ENCODE measurements at regions not wholly inside any gene's neighbourhood (a gene's known extent, or its start where the extent isn't known, plus 50 kb on each side); places are given as distances from the start of the nearest gene placed in this dataset.

GRCh38 chr9:107110153-107110552 lies 172.9 kb upstream of the RAD23B start:
- no TSS peak for BruUV-seq (replicated peaks)
- Histone ChIP-seq H3K4me1 (ENCODE audit: insufficient read depth, low read length, poor library complexity, severe bottlenecking) (no peaks in the 10 kb centered on the region), H3K27ac (ENCODE audit: low read depth, low read length, poor library complexity, severe bottlenecking) (no peak overlapping the region), H3K36me3 (ENCODE audit: insufficient read depth, low read length, poor library complexity, severe bottlenecking) (no peaks in the 10 kb centered on the region), H3K27me3 (replicated peaks; ENCODE audit: insufficient read depth, low read depth, low read length, poor library complexity) (peaks cover 9% of the 10 kb centered on the region), H3K4me3 (ENCODE audit: low read depth, low read length, poor library complexity, severe bottlenecking) (no peak overlapping the region), H3K9me3 (ENCODE audit: low read depth, low read length, poor library complexity, severe bottlenecking) (no peaks in the 10 kb centered on the region)
- DNase-seq (ENCODE audit: low spot score) = no peak
- ChIA-PET CTCF (no interaction called here), POLR2A (ENCODE audit: low non-redundant PET) (no interaction called here)
- intact Hi-C loops (cut with micrococcal nuclease; ENCODE audit: unreplicated experiment) = no loop called here
- TF ChIP-seq CTCF (conservative IDR thresholded peaks at IDR 0.05; ENCODE audit: low read depth, low read length) (no peak), EZH2 (IDR thresholded peaks at IDR 0.05; ENCODE audit: borderline replicate concordance, low read depth, low read length, poor library complexity, severe bottlenecking) (no peak)

GRCh38 chr9:107112707-107113243 lies 170.3 kb upstream of the RAD23B start:
- POLR2A ChIA-PET (ENCODE audit: low non-redundant PET) = no interaction called here
- H3K4me3 ChIP-seq (ENCODE audit: low read depth, low read length, poor library complexity, severe bottlenecking) = no peak overlapping the region
- H3K9me3 ChIP-seq (ENCODE audit: low read depth, low read length, poor library complexity, severe bottlenecking) = no peaks in the 10 kb centered on the region
- no peaks in the 10 kb centered on the region for H3K36me3 ChIP-seq (ENCODE audit: insufficient read depth, low read length, poor library complexity, severe bottlenecking)
- TF ChIP-seq CTCF (conservative IDR thresholded peaks at IDR 0.05; ENCODE audit: low read depth, low read length) (no peak), EZH2 (IDR thresholded peaks at IDR 0.05; ENCODE audit: borderline replicate concordance, low read depth, low read length, poor library complexity, severe bottlenecking) (no peak)
- intact Hi-C loops (cut with micrococcal nuclease; ENCODE audit: unreplicated experiment) = no loop called here
- no peak overlapping the region for H3K27ac ChIP-seq (ENCODE audit: low read depth, low read length, poor library complexity, severe bottlenecking)
- CTCF ChIA-PET = no interaction called here
- no peak for DNase-seq (ENCODE audit: low spot score)
- H3K27me3 ChIP-seq (replicated peaks; ENCODE audit: insufficient read depth, low read depth, low read length, poor library complexity) = peaks cover 9% of the 10 kb centered on the region
- H3K4me1 ChIP-seq (ENCODE audit: insufficient read depth, low read length, poor library complexity, severe bottlenecking) = no peaks in the 10 kb centered on the region
- BruUV-seq (replicated peaks) = no TSS peak

- no peak for DNase-seq (ENCODE audit: low spot score)
- Histone ChIP-seq H3K27me3 (replicated peaks; ENCODE audit: insufficient read depth, low read depth, low read length, poor library complexity) (peaks cover 25% of the 10 kb centered on the region), H3K9me3 (ENCODE audit: low read depth, low read length, poor library complexity, severe bottlenecking) (no peaks in the 10 kb centered on the region), H3K4me3 (ENCODE audit: low read depth, low read length, poor library complexity, severe bottlenecking) (no peak overlapping the region), H3K4me1 (ENCODE audit: insufficient read depth, low read length, poor library complexity, severe bottlenecking) (no peaks in the 10 kb centered on the region), H3K27ac (ENCODE audit: low read depth, low read length, poor library complexity, severe bottlenecking) (no peak overlapping the region), H3K36me3 (ENCODE audit: insufficient read depth, low read length, poor library complexity, severe bottlenecking) (no peaks in the 10 kb centered on the region)
- BruUV-seq (replicated peaks) = no TSS peak
- TF ChIP-seq EZH2 (IDR thresholded peaks at IDR 0.05; ENCODE audit: borderline replicate concordance, low read depth, low read length, poor library complexity, severe bottlenecking) (no peak), CTCF (conservative IDR thresholded peaks at IDR 0.05; ENCODE audit: low read depth, low read length) (no peak)
- ChIA-PET POLR2A (ENCODE audit: low non-redundant PET) (no interaction called here), CTCF (no interaction called here)
- intact Hi-C loops (cut with micrococcal nuclease; ENCODE audit: unreplicated experiment) = no loop called here
Observed at GRCh38 chr9:107118863-107119624, 164.0 kb upstream of the RAD23B start.
